Uterus (tissue), 3 donors: ENCODE measurements at regions not wholly inside any gene's neighbourhood (a gene's known extent, or its start where the extent isn't known, plus 50 kb on each side); places are given as distances from the start of the nearest gene placed in this dataset.
"Not testable (repeated sequence)": the region's sequence is repeated elsewhere in the genome, so short reads cannot be mapped to it uniquely, and the experiment has no call there.

ENCODE experiments used
- DNase-seq, 2 donors: peaks; one replicate each; pipeline ENCODE4 v3.0.0-alpha.2; 2019 to 2020
- H3K27ac ChIP-seq, 2 donors: fragments of 200-600 bp; sonication (generic); 1 replicate in 1 of 2; 2 replicates in 1 of 2; pipeline ENCODE4 v1.5.1; 2016 to 2018
- H3K27me3 ChIP-seq, 2 donors: fragments of 200-600 bp; sonication (generic); one replicate each; pipeline ENCODE4 v1.5.1; 2018 to 2019; ENCODE audit warnings: control low read depth in 1 of 2
- H3K36me3 ChIP-seq, 2 donors: fragments of 200-600 bp; sonication (generic); one replicate each; pipeline ENCODE4 v1.5.1; 2019; ENCODE audit warnings: control low read depth in 1 of 2
- H3K4me1 ChIP-seq, 2 donors: fragments of 200-600 bp; sonication (generic); one replicate each; pipeline ENCODE4 v1.5.1; 2018 to 2019; ENCODE audit warnings: control low read depth in 1 of 2
- H3K4me3 ChIP-seq, 2 donors: fragments of 200-600 bp; sonication (generic); 1 replicate in 1 of 2; 2 replicates in 1 of 2; pipeline ENCODE4 v1.5.1; 2018 to 2019; ENCODE audit warnings: mild to moderate bottlenecking in 1 of 2
- H3K9me3 ChIP-seq, 2 donors: fragments of 200-600 bp; sonication (generic); one replicate each; pipeline ENCODE4 v1.5.1; 2019; ENCODE audit warnings: control low read depth in 1 of 2
- POLR2A ChIP-seq, 2 donors: fragments of 450-650 bp; IDR thresholded peaks; one replicate each; pipeline ENCODE4 v1.6.1; 2016; ENCODE audit warnings: antibody characterized with exemption in 2 of 2, mild to moderate bottlenecking in 1 of 2, moderate library complexity in 1 of 2
- intact Hi-C: fragments of 100-400 bp; cut with DNase I; formaldehyde crosslinking; loops from one replicate; pipeline ENCODE4 v1.15.1; 2023; ENCODE audit warnings: low total_unique reads
- TF ChIP-seq, protein P1 (sequence below), 4 experiments: fragments of 200-600 bp in 2 of 4; fragments of 450-650 bp in 2 of 4; sonication (generic) in 2 of 4; IDR thresholded peaks; one replicate each; pipeline ENCODE4 v1.5.1; 2016 to 2019; ENCODE audit warnings: antibody characterized with exemption in 4 of 4, mild to moderate bottlenecking in 2 of 4, moderate library complexity in 1 of 4
- donor health status: DM: yes; HTN: yes; CAD: no.

DNA sequence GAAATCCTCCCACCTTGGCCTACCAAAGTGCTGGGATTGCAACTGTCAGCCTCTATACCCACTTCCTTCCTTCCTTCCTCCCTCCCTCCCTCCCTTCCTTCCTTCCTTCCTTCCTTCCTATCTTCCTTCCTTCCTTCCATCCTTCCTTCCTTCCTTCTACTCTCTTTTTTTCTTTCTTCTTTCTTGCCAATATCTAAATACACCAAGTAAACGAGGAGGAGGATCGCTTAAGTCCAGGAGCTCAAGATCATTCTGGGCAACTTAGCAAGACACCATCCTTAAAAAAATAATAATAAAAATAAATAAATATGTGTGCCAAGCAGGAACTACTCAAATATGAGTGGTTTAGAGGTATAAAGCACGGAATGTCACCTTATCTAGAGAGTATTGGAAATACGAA is 249.4 kb upstream of the TRIB2 start:
- no peaks in the 10 kb centered on the region for H3K36me3 ChIP-seq
- H3K27me3 ChIP-seq = no peaks in the 10 kb centered on the region
- intact Hi-C loops = no loop called here
- H3K9me3 ChIP-seq = no peaks in the 10 kb centered on the region
- peaks cover 0 to 3% of the 10 kb centered on the region in 2 donors for H3K4me1 ChIP-seq
- TF ChIP-seq, protein P1, sequence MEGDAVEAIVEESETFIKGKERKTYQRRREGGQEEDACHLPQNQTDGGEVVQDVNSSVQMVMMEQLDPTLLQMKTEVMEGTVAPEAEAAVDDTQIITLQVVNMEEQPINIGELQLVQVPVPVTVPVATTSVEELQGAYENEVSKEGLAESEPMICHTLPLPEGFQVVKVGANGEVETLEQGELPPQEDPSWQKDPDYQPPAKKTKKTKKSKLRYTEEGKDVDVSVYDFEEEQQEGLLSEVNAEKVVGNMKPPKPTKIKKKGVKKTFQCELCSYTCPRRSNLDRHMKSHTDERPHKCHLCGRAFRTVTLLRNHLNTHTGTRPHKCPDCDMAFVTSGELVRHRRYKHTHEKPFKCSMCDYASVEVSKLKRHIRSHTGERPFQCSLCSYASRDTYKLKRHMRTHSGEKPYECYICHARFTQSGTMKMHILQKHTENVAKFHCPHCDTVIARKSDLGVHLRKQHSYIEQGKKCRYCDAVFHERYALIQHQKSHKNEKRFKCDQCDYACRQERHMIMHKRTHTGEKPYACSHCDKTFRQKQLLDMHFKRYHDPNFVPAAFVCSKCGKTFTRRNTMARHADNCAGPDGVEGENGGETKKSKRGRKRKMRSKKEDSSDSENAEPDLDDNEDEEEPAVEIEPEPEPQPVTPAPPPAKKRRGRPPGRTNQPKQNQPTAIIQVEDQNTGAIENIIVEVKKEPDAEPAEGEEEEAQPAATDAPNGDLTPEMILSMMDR (IDR thresholded peaks at IDR 0.05) = no peak
- no peak for TF ChIP-seq POLR2A (IDR thresholded peaks at IDR 0.05)
- H3K4me3 ChIP-seq = no peak overlapping the region
- DNase-seq = no peak
- no peak overlapping the region for H3K27ac ChIP-seq

GRCh38 chr2:12469141-12469561 is 247.6 kb upstream of the TRIB2 start:
- Histone ChIP-seq H3K4me1 (peaks cover 0 to 3% of the 10 kb centered on the region in 2 donors), H3K9me3 (no peaks in the 10 kb centered on the region), H3K27ac (peak overlapping the region; percentile 64 to 69), H3K4me3 (no peak overlapping the region), H3K36me3 (no peaks in the 10 kb centered on the region), H3K27me3 (no peaks in the 10 kb centered on the region)
- no peak for DNase-seq
- no peak for TF ChIP-seq POLR2A (IDR thresholded peaks at IDR 0.05)
- TF ChIP-seq, protein P1 (IDR thresholded peaks at IDR 0.05) = no peak
- intact Hi-C loops = no loop called here

DNA sequence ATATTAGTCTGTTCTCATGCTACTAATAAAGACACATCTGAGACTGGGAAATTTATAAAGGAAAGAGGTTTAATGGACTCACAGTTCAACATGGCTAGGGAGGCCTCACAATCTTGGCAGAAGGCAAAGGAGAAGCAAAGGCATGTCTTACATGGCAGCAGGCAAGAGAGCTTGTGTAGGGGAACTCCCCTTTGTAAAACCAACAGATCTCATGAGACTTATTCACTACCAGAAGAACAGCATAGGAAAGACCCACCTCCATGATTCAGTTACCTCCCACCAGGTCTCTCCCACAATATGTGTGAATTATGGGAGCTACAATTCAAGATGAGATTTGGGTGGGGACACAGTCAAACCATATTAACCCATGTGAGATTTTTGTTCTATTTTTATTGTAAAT is 244.5 kb upstream of the TRIB2 start:
- DNase-seq, H3K27ac ChIP-seq, H3K36me3 ChIP-seq, intact Hi-C loops, H3K27me3 ChIP-seq, H3K4me1 ChIP-seq, H3K4me3 ChIP-seq, H3K9me3 ChIP-seq: not testable (repeated sequence)

GRCh38 chr2:12478151-12479064 is 238.3 kb upstream of the TRIB2 start:
- TF ChIP-seq POLR2A (IDR thresholded peaks at IDR 0.05) = no peak
- TF ChIP-seq, protein P1 (IDR thresholded peaks at IDR 0.05) = no peak
- no peak overlapping the region for H3K4me3 ChIP-seq
- H3K9me3 ChIP-seq = no peaks in the 10 kb centered on the region
- H3K27me3 ChIP-seq = no peaks in the 10 kb centered on the region
- H3K27ac ChIP-seq = no peak overlapping the region
- DNase-seq = no peak
- no peaks in the 10 kb centered on the region for H3K36me3 ChIP-seq
- intact Hi-C loops = no loop called here
- H3K4me1 ChIP-seq = no peaks in the 10 kb centered on the region

- Histone ChIP-seq H3K27me3 (no peaks in the 10 kb centered on the region), H3K36me3 (no peaks in the 10 kb centered on the region), H3K4me1 (no peaks in the 10 kb centered on the region), H3K9me3 (no peaks in the 10 kb centered on the region), H3K4me3 (no peak overlapping the region), H3K27ac (no peak overlapping the region)
- TF ChIP-seq POLR2A (IDR thresholded peaks at IDR 0.05) = no peak
- no peak for DNase-seq
- intact Hi-C loops = no loop called here
Measured at GRCh38 chr2:12479065-12479601, 237.6 kb upstream of the TRIB2 start.

- no peaks in the 10 kb centered on the region for H3K36me3 ChIP-seq
Measured at GRCh38 chr2:12484536-12485115, 232.1 kb upstream of the TRIB2 start.

More at GRCh38 chr2:12484536-12485115, 232.1 kb upstream of the TRIB2 start:
- Histone ChIP-seq H3K9me3 (no peaks in the 10 kb centered on the region), H3K4me1 (no peaks in the 10 kb centered on the region), H3K4me3 (no peak overlapping the region), H3K27me3 (no peaks in the 10 kb centered on the region), H3K27ac (no peak overlapping the region)
- TF ChIP-seq POLR2A (IDR thresholded peaks at IDR 0.05) = no peak
- TF ChIP-seq, protein P1 (IDR thresholded peaks at IDR 0.05) = no peak
- intact Hi-C loops = no loop called here
- no peak for DNase-seq
